WTC11 (cell line): ENCODE measurements at regions not wholly inside any gene's neighbourhood (a gene's known extent, or its start where the extent isn't known, plus 50 kb on each side); places are given as distances from the start of the nearest gene placed in this dataset.

ENCODE experiments used
- ARID4B ChIP-seq: sonication (generic); formaldehyde crosslinking; IDR thresholded peaks from 2 replicates; pipeline ENCODE4 v1.8.0; 2023; ENCODE audit warnings: missing genetic modification reagents, mild to moderate bottlenecking, borderline replicate concordance
- CREB1 ChIP-seq: sonication (generic); formaldehyde crosslinking; IDR thresholded peaks from 2 replicates; pipeline ENCODE4 v1.8.0; 2023; ENCODE audit warnings: mild to moderate bottlenecking, missing genetic modification reagents
- CTCF ChIP-seq: fragments of 200-600 bp; IDR thresholded peaks from 2 replicates; pipeline ENCODE4 v1.8.0; 2022; ENCODE audit warnings: antibody characterized with exemption
- NFYB ChIP-seq: sonication (generic); formaldehyde crosslinking; conservative IDR thresholded peaks from 2 replicates; pipeline ENCODE4 v1.8.0; 2022; ENCODE audit warnings: low read depth, missing genetic modification reagents
- ZNF232 ChIP-seq: sonication (generic); formaldehyde crosslinking; IDR thresholded peaks from 2 replicates; pipeline ENCODE4 v1.8.0; 2022; ENCODE audit warnings: mild to moderate bottlenecking, missing genetic modification reagents
- TF ChIP-seq, protein P1 (sequence below): sonication (generic); formaldehyde crosslinking; IDR thresholded peaks from 2 replicates; pipeline ENCODE4 v1.8.1; 2023; ENCODE audit warnings: mild to moderate bottlenecking, missing genetic modification reagents, moderate library complexity
- TF ChIP-seq, protein P2 (sequence below): sonication (generic); formaldehyde crosslinking; IDR thresholded peaks from 2 replicates; pipeline ENCODE4 v1.8.1; 2022; ENCODE audit warnings: missing genetic modification reagents, borderline replicate concordance
- TF ChIP-seq, protein P3 (sequence below): sonication (generic); formaldehyde crosslinking; IDR thresholded peaks from 2 replicates; pipeline ENCODE4 v1.8.0; 2022; ENCODE audit warnings: mild to moderate bottlenecking, missing genetic modification reagents

GRCh38 chr7:116377721-116378120 lies 121.8 kb upstream of the CAV2 start:
- TF ChIP-seq CTCF (no peak), NFYB (CRISPR knock-in tag) (no peak), ZNF232 (CRISPR knock-in tag) (no peak), CREB1 (no peak), ARID4B (CRISPR knock-in tag) (no peak)
- TF ChIP-seq, protein P1, sequence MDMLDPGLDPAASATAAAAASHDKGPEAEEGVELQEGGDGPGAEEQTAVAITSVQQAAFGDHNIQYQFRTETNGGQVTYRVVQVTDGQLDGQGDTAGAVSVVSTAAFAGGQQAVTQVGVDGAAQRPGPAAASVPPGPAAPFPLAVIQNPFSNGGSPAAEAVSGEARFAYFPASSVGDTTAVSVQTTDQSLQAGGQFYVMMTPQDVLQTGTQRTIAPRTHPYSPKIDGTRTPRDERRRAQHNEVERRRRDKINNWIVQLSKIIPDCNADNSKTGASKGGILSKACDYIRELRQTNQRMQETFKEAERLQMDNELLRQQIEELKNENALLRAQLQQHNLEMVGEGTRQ: no peak
- TF ChIP-seq, protein P2, sequence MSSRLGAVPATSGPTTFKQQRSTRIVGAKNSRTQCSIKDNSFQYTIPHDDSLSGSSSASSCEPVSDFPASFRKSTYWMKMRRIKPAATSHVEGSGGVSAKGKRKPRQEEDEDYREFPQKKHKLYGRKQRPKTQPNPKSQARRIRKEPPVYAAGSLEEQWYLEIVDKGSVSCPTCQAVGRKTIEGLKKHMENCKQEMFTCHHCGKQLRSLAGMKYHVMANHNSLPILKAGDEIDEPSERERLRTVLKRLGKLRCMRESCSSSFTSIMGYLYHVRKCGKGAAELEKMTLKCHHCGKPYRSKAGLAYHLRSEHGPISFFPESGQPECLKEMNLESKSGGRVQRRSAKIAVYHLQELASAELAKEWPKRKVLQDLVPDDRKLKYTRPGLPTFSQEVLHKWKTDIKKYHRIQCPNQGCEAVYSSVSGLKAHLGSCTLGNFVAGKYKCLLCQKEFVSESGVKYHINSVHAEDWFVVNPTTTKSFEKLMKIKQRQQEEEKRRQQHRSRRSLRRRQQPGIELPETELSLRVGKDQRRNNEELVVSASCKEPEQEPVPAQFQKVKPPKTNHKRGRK (CRISPR knock-in tag): no peak
- TF ChIP-seq, protein P3, sequence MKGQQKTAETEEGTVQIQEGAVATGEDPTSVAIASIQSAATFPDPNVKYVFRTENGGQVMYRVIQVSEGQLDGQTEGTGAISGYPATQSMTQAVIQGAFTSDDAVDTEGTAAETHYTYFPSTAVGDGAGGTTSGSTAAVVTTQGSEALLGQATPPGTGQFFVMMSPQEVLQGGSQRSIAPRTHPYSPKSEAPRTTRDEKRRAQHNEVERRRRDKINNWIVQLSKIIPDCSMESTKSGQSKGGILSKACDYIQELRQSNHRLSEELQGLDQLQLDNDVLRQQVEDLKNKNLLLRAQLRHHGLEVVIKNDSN (CRISPR knock-in tag): no peak
